ENCODE measurements at regions not wholly inside any gene's neighbourhood (a gene's known extent, or its start where the extent isn't known, plus 50 kb on each side); places are given as distances from the start of the nearest gene placed in this dataset.

DNA sequence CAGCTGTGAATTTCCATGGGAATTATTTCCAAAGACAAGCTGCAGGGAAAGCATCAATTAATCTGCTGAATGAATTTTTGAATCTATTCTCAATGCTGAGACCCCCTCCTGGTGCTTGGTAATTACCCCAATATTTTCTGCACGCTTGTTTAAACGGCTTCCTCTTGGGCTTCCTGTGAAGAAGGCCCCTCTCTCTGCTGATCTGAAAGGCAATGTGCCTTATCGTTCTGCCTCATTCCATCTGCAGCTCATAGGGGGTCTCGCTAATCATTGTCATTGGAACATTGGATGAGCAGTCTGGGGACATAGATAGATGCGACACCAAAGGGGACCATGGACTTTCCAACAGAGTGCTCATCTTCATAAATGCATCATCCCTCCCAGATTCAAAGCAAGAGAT lies 851.6 kb downstream of the PDHA2 start:
- TF ChIP-seq RFX5 (IDR thresholded peaks at IDR 0.05; ENCODE audit: low read depth, low read length) (no peak), BHLHE40 (IDR thresholded peaks at IDR 0.05; ENCODE audit: low read depth, low read length) (no peak), CEBPB (IDR thresholded peaks at IDR 0.05; ENCODE audit: low read depth, low read length) (no peak), POLR2A (IDR thresholded peaks at IDR 0.05; ENCODE audit: low read depth, low read length) (no peak), CHD1 (IDR thresholded peaks at IDR 0.05; ENCODE audit: low read depth, low read length) (no peak)
- TF ChIP-seq, protein P1, sequence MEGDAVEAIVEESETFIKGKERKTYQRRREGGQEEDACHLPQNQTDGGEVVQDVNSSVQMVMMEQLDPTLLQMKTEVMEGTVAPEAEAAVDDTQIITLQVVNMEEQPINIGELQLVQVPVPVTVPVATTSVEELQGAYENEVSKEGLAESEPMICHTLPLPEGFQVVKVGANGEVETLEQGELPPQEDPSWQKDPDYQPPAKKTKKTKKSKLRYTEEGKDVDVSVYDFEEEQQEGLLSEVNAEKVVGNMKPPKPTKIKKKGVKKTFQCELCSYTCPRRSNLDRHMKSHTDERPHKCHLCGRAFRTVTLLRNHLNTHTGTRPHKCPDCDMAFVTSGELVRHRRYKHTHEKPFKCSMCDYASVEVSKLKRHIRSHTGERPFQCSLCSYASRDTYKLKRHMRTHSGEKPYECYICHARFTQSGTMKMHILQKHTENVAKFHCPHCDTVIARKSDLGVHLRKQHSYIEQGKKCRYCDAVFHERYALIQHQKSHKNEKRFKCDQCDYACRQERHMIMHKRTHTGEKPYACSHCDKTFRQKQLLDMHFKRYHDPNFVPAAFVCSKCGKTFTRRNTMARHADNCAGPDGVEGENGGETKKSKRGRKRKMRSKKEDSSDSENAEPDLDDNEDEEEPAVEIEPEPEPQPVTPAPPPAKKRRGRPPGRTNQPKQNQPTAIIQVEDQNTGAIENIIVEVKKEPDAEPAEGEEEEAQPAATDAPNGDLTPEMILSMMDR (conservative IDR thresholded peaks at IDR 0.05; ENCODE audit: low read depth, low read length) = no peak
